ENCODE measurements at regions not wholly inside any gene's neighbourhood (a gene's known extent, or its start where the extent isn't known, plus 50 kb on each side); places are given as distances from the start of the nearest gene placed in this dataset.

GRCh38 chr11:87675993-87676392, 499.2 kb downstream of the RAB38 start:
- Histone ChIP-seq H3K4me3 (no peak overlapping the region), H3K27ac (no peak overlapping the region), H3K36me3 (no peaks in the 10 kb centered on the region), H3K4me1 (no peaks in the 10 kb centered on the region), H3K9me3 (no peaks in the 10 kb centered on the region), H3K27me3 (no peaks in the 10 kb centered on the region)
- no peak for TF ChIP-seq POLR2AphosphoS5 (IDR thresholded peaks at IDR 0.05)
- TF ChIP-seq CTCF (IDR thresholded peaks at IDR 0.05): no peak
- no peak for TF ChIP-seq EP300 (IDR thresholded peaks at IDR 0.05)
- TF ChIP-seq POLR2A (IDR thresholded peaks at IDR 0.05): no peak
- 59 to 86% methylated on average over 1 of the region's 1 CpG for WGBS, 2 donors (ENCODE audit: low coverage in 1 of 2)
- ATAC-seq: no peak

- no peak for ATAC-seq
- no peaks in the 10 kb centered on the region for H3K4me1 ChIP-seq
- TF ChIP-seq EP300 (IDR thresholded peaks at IDR 0.05) (no peak), CTCF (IDR thresholded peaks at IDR 0.05) (no peak), POLR2A (IDR thresholded peaks at IDR 0.05) (no peak), POLR2AphosphoS5 (IDR thresholded peaks at IDR 0.05) (no peak)
- H3K27me3 ChIP-seq: no peaks in the 10 kb centered on the region
- no peak overlapping the region for H3K4me3 ChIP-seq
- no peak overlapping the region for H3K27ac ChIP-seq
- H3K9me3 ChIP-seq: no peaks in the 10 kb centered on the region
- 90 to 94% methylated on average over 6 of the region's 6 CpGs for WGBS, 2 donors (ENCODE audit: low coverage in 1 of 2)
- no peaks in the 10 kb centered on the region for H3K36me3 ChIP-seq
Measured at GRCh38 chr11:87666730-87667129, 508.5 kb downstream of the RAB38 start.

GRCh38 chr11:87662287-87662686, 513.0 kb downstream of the RAB38 start:
- no peaks in the 10 kb centered on the region for H3K36me3 ChIP-seq
- no peaks in the 10 kb centered on the region for H3K9me3 ChIP-seq
- no peak for TF ChIP-seq CTCF (IDR thresholded peaks at IDR 0.05)
- no peak for TF ChIP-seq EP300 (IDR thresholded peaks at IDR 0.05)
- TF ChIP-seq POLR2AphosphoS5 (IDR thresholded peaks at IDR 0.05): no peak
- TF ChIP-seq POLR2A (IDR thresholded peaks at IDR 0.05): no peak
- no peaks in the 10 kb centered on the region for H3K27me3 ChIP-seq
- ATAC-seq: no peak
- no peaks in the 10 kb centered on the region for H3K4me1 ChIP-seq
- no peak overlapping the region for H3K4me3 ChIP-seq
- H3K27ac ChIP-seq: no peak overlapping the region

- no peaks in the 10 kb centered on the region for H3K36me3 ChIP-seq
- H3K4me3 ChIP-seq: no peak overlapping the region
- TF ChIP-seq EP300 (IDR thresholded peaks at IDR 0.05) (no peak), POLR2AphosphoS5 (IDR thresholded peaks at IDR 0.05) (no peak), CTCF (IDR thresholded peaks at IDR 0.05) (no peak), POLR2A (IDR thresholded peaks at IDR 0.05) (no peak)
- no peak for ATAC-seq
- no peaks in the 10 kb centered on the region for H3K9me3 ChIP-seq
- H3K27ac ChIP-seq: no peak overlapping the region
- 28 to 50% methylated on average over 5 of the region's 5 CpGs for WGBS, 2 donors (ENCODE audit: low coverage in 1 of 2)
- no peaks in the 10 kb centered on the region for H3K27me3 ChIP-seq
- H3K4me1 ChIP-seq: no peaks in the 10 kb centered on the region
Measured at GRCh38 chr11:87660926-87661660, 514.1 kb downstream of the RAB38 start.

- WGBS, 2 donors (ENCODE audit: low coverage in 1 of 2): 91 to 93% methylated on average over 5 of the region's 5 CpGs
- H3K9me3 ChIP-seq: no peaks in the 10 kb centered on the region
- ATAC-seq: no peak
Measured at GRCh38 chr11:87659807-87660206, 515.4 kb downstream of the RAB38 start.

More at GRCh38 chr11:87659807-87660206, 515.4 kb downstream of the RAB38 start:
- H3K4me1 ChIP-seq: no peaks in the 10 kb centered on the region
- no peaks in the 10 kb centered on the region for H3K27me3 ChIP-seq
- H3K4me3 ChIP-seq: no peak overlapping the region
- TF ChIP-seq POLR2AphosphoS5 (IDR thresholded peaks at IDR 0.05) (no peak), CTCF (IDR thresholded peaks at IDR 0.05) (no peak), EP300 (IDR thresholded peaks at IDR 0.05) (no peak), POLR2A (IDR thresholded peaks at IDR 0.05) (no peak)
- no peaks in the 10 kb centered on the region for H3K36me3 ChIP-seq
- H3K27ac ChIP-seq: no peak overlapping the region

Data from gastroesophageal sphincter (tissue), 4 donors.